ENCODE measurements at regions not wholly inside any gene's neighbourhood (a gene's known extent, or its start where the extent isn't known, plus 50 kb on each side); places are given as distances from the start of the nearest gene placed in this dataset.

DNA sequence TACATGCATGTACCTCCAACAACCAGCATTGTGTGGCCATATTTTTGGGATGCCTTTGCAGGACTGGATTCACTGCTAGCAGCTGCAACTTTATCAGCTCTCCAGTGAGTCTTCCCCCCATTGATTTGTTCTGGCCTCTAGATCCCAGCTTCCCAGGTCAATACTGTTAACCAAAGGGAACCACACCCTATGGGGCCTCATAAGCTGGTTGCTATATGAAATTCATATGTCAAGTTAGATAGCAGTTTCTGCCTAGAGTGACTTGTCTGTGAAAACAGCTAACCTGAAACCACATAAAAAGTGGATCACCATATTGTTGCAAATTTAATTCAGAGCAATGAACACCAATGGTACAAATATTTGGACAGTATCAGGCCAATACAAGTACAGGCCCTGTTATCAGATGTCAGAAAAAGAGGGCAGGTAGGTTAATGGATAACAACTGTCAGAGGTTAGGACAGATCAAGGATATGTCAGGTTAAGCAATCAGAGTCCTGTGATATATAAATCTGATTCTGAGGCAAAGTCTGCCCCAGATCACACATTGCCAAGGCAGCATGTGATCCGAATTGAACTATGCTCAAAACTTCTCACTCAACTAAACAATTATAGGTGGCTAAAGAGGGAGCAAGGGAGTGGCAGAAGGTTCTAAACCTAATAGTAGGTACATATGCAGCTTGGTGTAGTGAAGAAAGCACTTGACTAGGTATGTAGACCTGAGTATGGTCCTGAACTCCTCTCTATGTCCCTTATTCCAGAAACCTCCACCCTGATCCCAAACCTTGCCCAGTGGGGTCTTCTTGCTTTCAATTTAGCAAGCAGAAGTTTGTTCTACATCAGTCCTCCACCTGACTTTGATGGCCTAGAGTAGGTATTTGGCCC, 94.7 kb upstream of the FOXN2 start (continued):
- TF ChIP-seq, protein P1, sequence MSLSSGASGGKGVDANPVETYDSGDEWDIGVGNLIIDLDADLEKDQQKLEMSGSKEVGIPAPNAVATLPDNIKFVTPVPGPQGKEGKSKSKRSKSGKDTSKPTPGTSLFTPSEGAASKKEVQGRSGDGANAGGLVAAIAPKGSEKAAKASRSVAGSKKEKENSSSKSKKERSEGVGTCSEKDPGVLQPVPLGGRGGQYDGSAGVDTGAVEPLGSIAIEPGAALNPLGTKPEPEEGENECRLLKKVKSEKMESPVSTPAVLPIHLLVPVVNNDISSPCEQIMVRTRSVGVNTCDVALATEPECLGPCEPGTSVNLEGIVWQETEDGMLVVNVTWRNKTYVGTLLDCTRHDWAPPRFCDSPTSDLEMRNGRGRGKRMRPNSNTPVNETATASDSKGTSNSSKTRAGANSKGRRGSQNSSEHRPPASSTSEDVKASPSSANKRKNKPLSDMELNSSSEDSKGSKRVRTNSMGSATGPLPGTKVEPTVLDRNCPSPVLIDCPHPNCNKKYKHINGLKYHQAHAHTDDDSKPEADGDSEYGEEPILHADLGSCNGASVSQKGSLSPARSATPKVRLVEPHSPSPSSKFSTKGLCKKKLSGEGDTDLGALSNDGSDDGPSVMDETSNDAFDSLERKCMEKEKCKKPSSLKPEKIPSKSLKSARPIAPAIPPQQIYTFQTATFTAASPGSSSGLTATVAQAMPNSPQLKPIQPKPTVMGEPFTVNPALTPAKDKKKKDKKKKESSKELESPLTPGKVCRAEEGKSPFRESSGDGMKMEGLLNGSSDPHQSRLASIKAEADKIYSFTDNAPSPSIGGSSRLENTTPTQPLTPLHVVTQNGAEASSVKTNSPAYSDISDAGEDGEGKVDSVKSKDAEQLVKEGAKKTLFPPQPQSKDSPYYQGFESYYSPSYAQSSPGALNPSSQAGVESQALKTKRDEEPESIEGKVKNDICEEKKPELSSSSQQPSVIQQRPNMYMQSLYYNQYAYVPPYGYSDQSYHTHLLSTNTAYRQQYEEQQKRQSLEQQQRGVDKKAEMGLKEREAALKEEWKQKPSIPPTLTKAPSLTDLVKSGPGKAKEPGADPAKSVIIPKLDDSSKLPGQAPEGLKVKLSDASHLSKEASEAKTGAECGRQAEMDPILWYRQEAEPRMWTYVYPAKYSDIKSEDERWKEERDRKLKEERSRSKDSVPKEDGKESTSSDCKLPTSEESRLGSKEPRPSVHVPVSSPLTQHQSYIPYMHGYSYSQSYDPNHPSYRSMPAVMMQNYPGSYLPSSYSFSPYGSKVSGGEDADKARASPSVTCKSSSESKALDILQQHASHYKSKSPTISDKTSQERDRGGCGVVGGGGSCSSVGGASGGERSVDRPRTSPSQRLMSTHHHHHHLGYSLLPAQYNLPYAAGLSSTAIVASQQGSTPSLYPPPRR (CRISPR knock-in tag; IDR thresholded peaks at IDR 0.05; ENCODE audit: borderline replicate concordance) = peak; percentile 96
- TF ChIP-seq HHEX (CRISPR knock-in tag; IDR thresholded peaks at IDR 0.05) (0 out of 2 replicates have a peak, but pooled peaks have one; percentile 32), HOXA3 (CRISPR knock-in tag; IDR thresholded peaks at IDR 0.05) (peak; percentile 36; the same call in 1 of the 2 replicates), ZNF335 (CRISPR knock-in tag; IDR thresholded peaks at IDR 0.05) (peak; percentile 39), ONECUT2 (CRISPR knock-in tag; IDR thresholded peaks at IDR 0.05) (peak; percentile 72)
- TF ChIP-seq, protein P2, sequence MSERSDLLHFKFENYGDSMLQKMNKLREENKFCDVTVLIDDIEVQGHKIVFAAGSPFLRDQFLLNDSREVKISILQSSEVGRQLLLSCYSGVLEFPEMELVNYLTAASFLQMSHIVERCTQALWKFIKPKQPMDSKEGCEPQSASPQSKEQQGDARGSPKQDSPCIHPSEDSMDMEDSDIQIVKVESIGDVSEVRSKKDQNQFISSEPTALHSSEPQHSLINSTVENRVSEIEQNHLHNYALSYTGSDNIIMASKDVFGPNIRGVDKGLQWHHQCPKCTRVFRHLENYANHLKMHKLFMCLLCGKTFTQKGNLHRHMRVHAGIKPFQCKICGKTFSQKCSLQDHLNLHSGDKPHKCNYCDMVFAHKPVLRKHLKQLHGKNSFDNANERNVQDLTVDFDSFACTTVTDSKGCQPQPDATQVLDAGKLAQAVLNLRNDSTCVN (CRISPR knock-in tag; IDR thresholded peaks at IDR 0.05; ENCODE audit: borderline replicate concordance) = peak; percentile 31; the same call in 1 of the 2 replicates
- TF ChIP-seq, protein P3, sequence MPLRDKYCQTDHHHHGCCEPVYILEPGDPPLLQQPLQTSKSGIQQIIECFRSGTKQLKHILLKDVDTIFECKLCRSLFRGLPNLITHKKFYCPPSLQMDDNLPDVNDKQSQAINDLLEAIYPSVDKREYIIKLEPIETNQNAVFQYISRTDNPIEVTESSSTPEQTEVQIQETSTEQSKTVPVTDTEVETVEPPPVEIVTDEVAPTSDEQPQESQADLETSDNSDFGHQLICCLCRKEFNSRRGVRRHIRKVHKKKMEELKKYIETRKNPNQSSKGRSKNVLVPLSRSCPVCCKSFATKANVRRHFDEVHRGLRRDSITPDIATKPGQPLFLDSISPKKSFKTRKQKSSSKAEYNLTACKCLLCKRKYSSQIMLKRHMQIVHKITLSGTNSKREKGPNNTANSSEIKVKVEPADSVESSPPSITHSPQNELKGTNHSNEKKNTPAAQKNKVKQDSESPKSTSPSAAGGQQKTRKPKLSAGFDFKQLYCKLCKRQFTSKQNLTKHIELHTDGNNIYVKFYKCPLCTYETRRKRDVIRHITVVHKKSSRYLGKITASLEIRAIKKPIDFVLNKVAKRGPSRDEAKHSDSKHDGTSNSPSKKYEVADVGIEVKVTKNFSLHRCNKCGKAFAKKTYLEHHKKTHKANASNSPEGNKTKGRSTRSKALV (CRISPR knock-in tag; IDR thresholded peaks at IDR 0.05) = peak; percentile 77; the same call in 1 of the 2 replicates
- TF ChIP-seq, protein P4, sequence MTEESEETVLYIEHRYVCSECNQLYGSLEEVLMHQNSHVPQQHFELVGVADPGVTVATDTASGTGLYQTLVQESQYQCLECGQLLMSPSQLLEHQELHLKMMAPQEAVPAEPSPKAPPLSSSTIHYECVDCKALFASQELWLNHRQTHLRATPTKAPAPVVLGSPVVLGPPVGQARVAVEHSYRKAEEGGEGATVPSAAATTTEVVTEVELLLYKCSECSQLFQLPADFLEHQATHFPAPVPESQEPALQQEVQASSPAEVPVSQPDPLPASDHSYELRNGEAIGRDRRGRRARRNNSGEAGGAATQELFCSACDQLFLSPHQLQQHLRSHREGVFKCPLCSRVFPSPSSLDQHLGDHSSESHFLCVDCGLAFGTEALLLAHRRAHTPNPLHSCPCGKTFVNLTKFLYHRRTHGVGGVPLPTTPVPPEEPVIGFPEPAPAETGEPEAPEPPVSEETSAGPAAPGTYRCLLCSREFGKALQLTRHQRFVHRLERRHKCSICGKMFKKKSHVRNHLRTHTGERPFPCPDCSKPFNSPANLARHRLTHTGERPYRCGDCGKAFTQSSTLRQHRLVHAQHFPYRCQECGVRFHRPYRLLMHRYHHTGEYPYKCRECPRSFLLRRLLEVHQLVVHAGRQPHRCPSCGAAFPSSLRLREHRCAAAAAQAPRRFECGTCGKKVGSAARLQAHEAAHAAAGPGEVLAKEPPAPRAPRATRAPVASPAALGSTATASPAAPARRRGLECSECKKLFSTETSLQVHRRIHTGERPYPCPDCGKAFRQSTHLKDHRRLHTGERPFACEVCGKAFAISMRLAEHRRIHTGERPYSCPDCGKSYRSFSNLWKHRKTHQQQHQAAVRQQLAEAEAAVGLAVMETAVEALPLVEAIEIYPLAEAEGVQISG (CRISPR knock-in tag; IDR thresholded peaks at IDR 0.05) = no peak
- TF ChIP-seq, protein P5, sequence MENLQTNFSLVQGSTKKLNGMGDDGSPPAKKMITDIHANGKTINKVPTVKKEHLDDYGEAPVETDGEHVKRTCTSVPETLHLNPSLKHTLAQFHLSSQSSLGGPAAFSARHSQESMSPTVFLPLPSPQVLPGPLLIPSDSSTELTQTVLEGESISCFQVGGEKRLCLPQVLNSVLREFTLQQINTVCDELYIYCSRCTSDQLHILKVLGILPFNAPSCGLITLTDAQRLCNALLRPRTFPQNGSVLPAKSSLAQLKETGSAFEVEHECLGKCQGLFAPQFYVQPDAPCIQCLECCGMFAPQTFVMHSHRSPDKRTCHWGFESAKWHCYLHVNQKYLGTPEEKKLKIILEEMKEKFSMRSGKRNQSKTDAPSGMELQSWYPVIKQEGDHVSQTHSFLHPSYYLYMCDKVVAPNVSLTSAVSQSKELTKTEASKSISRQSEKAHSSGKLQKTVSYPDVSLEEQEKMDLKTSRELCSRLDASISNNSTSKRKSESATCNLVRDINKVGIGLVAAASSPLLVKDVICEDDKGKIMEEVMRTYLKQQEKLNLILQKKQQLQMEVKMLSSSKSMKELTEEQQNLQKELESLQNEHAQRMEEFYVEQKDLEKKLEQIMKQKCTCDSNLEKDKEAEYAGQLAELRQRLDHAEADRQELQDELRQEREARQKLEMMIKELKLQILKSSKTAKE (CRISPR knock-in tag; IDR thresholded peaks at IDR 0.05; ENCODE audit: borderline replicate concordance) = peak; percentile 67; the same call in 1 of the 2 replicates
